Thyroid gland (tissue), 4 donors: ENCODE measurements at regions not wholly inside any gene's neighbourhood (a gene's known extent, or its start where the extent isn't known, plus 50 kb on each side); places are given as distances from the start of the nearest gene placed in this dataset.

Source experiments
- DNase-seq, 2 donors: peaks; one replicate each; pipeline ENCODE4 v3.0.0-alpha.2; 2019
- H3K27ac ChIP-seq, 3 donors: fragments of 200-600 bp; sonication (generic); 1 replicate in 2 of 3; 2 replicates in 1 of 3; pipeline ENCODE4 v1.5.1; 2016 to 2019; ENCODE audit warnings: mild to moderate bottlenecking in 1 of 3, moderate library complexity in 1 of 3
- H3K27me3 ChIP-seq: fragments of 200-600 bp; sonication (generic); one replicate; pipeline ENCODE4 v1.5.1; 2019
- H3K36me3 ChIP-seq, 2 donors: fragments of 200-600 bp; sonication (generic); one replicate each; pipeline ENCODE4 v1.5.1; 2016 to 2019
- H3K4me1 ChIP-seq, 2 donors: fragments of 200-600 bp; sonication (generic); one replicate each; pipeline ENCODE4 v1.5.1; 2017 to 2019
- H3K4me3 ChIP-seq, 3 donors: fragments of 200-600 bp; sonication (generic); replicated peaks in 1 of 3; 1 replicate in 2 of 3; 2 replicates in 1 of 3; pipeline ENCODE4 v1.5.1; 2016; ENCODE audit warnings: mild to moderate bottlenecking in 1 of 3
- H3K9me3 ChIP-seq: fragments of 200-600 bp; sonication (generic); one replicate; pipeline ENCODE4 v1.5.1; 2017
- CTCF ChIP-seq, 6 experiments: fragments of 200-600 bp in 3 of 6; fragments of 450-650 bp in 3 of 6; sonication (generic) in 3 of 6; IDR thresholded peaks; one replicate each; pipeline ENCODE4 v1.5.1; 2016 to 2019; ENCODE audit warnings: antibody characterized with exemption in 6 of 6, mild to moderate bottlenecking in 2 of 6, inconsistent platforms in 1 of 6, moderate library complexity in 1 of 6
- POLR2A ChIP-seq, 2 donors: fragments of 450-650 bp; IDR thresholded peaks; one replicate each; pipeline ENCODE4 v1.6.1; 2017; ENCODE audit warnings: antibody characterized with exemption in 2 of 2, mild to moderate bottlenecking in 2 of 2, moderate library complexity in 1 of 2
- WGBS, 2 donors: methylation state at CpG; one replicate each; pipeline ENCODE4 v1.1.5; 2017; 5-methylcytosine and 5-hydroxymethylcytosine counted together
- intact Hi-C: fragments of 100-400 bp; cut with DNase I; formaldehyde crosslinking; loops from one replicate; pipeline ENCODE4 v1.15.1; 2023

- 54 to 56% methylated on average over 6 of the region's 6 CpGs for WGBS, 2 donors
- Histone ChIP-seq H3K27me3 (no peaks in the 10 kb centered on the region), H3K9me3 (no peaks in the 10 kb centered on the region), H3K4me3 (no peak overlapping the region), H3K27ac (peak overlapping the region in 2 of 3 donors; percentile 58), H3K36me3 (no peaks in the 10 kb centered on the region), H3K4me1 (peaks cover 41 to 43% of the 10 kb centered on the region in 2 donors)
- intact Hi-C loops, result no loop called here
- TF ChIP-seq POLR2A (IDR thresholded peaks at IDR 0.05), result no peak
- peak in 1 of 6 experiments; percentile 29 for TF ChIP-seq CTCF (IDR thresholded peaks at IDR 0.05)
- DNase-seq, result peak in 1 of 2 donors; percentile 31
Observed at GRCh38 chr12:19036673-19037357, 92.7 kb upstream of the PLEKHA5 start.

- TF ChIP-seq CTCF (IDR thresholded peaks at IDR 0.05), result no peak
- no peak for TF ChIP-seq POLR2A (IDR thresholded peaks at IDR 0.05)
- H3K4me3 ChIP-seq, result no peak overlapping the region
- no peaks in the 10 kb centered on the region for H3K27me3 ChIP-seq
- no peaks in the 10 kb centered on the region for H3K9me3 ChIP-seq
- DNase-seq, result peak in 1 of 2 donors; percentile 10
- H3K36me3 ChIP-seq, result no peaks in the 10 kb centered on the region
- peaks cover 43 to 44% of the 10 kb centered on the region in 2 donors for H3K4me1 ChIP-seq
- H3K27ac ChIP-seq, result peak overlapping the region; percentile 47 to 90 (median 61)
- WGBS, 2 donors, result 76 to 79% methylated on average over 6 of the region's 6 CpGs
- intact Hi-C loops, result no loop called here
Observed at GRCh38 chr12:19038209-19038608, 91.3 kb upstream of the PLEKHA5 start.

DNA sequence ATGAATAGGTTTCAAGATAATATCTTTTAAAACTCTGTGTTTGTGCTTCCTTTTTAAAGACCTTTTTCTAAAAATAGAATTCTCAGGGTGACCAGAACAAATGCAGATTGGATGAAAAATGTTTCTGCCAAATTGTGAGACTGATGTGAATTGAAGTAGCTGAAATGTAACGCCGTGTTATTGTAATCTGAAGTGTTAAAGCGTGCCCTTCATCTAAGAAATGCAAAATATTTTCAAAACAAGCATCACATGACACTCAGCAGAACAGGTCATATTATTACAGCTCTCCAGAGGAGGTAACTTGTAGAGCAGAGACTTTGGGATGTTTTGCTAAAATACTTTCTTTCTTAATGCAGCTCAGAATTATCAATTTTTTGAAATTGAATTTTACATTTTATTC, 90.0 kb upstream of the PLEKHA5 start:
- H3K4me1 ChIP-seq, result peaks cover 43 to 45% of the 10 kb centered on the region in 2 donors
- no peaks in the 10 kb centered on the region for H3K36me3 ChIP-seq
- no peaks in the 10 kb centered on the region for H3K27me3 ChIP-seq
- DNase-seq, result no peak
- intact Hi-C loops, result no loop called here
- H3K9me3 ChIP-seq, result no peaks in the 10 kb centered on the region
- H3K4me3 ChIP-seq, result no peak overlapping the region
- H3K27ac ChIP-seq, result peak overlapping the region; percentile 54 to 90 (median 61)
- TF ChIP-seq POLR2A (IDR thresholded peaks at IDR 0.05) (peak in 1 of 2 donors; percentile 12), CTCF (IDR thresholded peaks at IDR 0.05) (no peak)
- 25 to 43% methylated on average over 3 of the region's 3 CpGs for WGBS, 2 donors

- Histone ChIP-seq H3K4me3 (no peak overlapping the region), H3K4me1 (peaks cover 36 to 38% of the 10 kb centered on the region in 2 donors), H3K9me3 (no peaks in the 10 kb centered on the region), H3K27ac (peak overlapping the region in 1 of 3 donors; percentile 22), H3K36me3 (no peaks in the 10 kb centered on the region), H3K27me3 (no peaks in the 10 kb centered on the region)
- DNase-seq, result peak; percentile 57 to 71
- intact Hi-C loops, result no loop called here
- TF ChIP-seq POLR2A (IDR thresholded peaks at IDR 0.05) (no peak), CTCF (IDR thresholded peaks at IDR 0.05) (no peak)
- 36 to 39% methylated on average over 3 of the region's 3 CpGs for WGBS, 2 donors
Observed at GRCh38 chr12:19042221-19042620, 87.3 kb upstream of the PLEKHA5 start.

DNA sequence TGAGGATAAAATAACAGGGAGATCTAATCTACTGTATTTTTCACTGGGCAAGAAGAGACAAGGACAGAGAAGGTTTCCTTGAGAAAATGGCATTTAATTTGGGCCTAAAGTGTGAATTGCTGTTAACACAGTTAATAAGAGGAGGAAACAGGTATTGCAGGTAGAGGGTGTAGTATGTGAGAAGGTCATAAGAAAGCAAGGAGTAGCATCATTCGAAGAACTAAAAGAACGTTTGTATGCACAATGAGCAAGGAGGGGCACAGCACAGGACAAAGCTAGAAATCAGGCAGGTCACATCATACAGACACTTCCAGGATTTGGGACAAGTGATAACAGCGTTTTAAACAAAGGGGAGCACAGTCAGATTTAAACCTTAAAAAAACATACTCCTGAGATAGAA, 85.1 kb upstream of the PLEKHA5 start:
- Histone ChIP-seq H3K27ac (peak overlapping the region in 1 of 3 donors; percentile 66), H3K4me1 (peaks cover 19 to 25% of the 10 kb centered on the region in 2 donors), H3K9me3 (no peaks in the 10 kb centered on the region), H3K27me3 (no peaks in the 10 kb centered on the region), H3K4me3 (no peak overlapping the region), H3K36me3 (no peaks in the 10 kb centered on the region)
- TF ChIP-seq POLR2A (IDR thresholded peaks at IDR 0.05) (no peak), CTCF (IDR thresholded peaks at IDR 0.05) (no peak)
- WGBS, 2 donors, result 38 to 39% methylated on average over 3 of the region's 3 CpGs
- intact Hi-C loops, result no loop called here
- no peak for DNase-seq
